ELF-1 (cell line): ENCODE measurements at regions not wholly inside any gene's neighbourhood (a gene's known extent, or its start where the extent isn't known, plus 50 kb on each side); places are given as distances from the start of the nearest gene placed in this dataset.
"Not testable (repeated sequence)": the region's sequence is repeated elsewhere in the genome, so short reads cannot be mapped to it uniquely, and the experiment has no call there.

Experiments used
- DNase-seq: peaks from one replicate; pipeline ENCODE4 v3.0.0-alpha.2; 2016; ENCODE audit warnings: low read depth, low spot score

DNA sequence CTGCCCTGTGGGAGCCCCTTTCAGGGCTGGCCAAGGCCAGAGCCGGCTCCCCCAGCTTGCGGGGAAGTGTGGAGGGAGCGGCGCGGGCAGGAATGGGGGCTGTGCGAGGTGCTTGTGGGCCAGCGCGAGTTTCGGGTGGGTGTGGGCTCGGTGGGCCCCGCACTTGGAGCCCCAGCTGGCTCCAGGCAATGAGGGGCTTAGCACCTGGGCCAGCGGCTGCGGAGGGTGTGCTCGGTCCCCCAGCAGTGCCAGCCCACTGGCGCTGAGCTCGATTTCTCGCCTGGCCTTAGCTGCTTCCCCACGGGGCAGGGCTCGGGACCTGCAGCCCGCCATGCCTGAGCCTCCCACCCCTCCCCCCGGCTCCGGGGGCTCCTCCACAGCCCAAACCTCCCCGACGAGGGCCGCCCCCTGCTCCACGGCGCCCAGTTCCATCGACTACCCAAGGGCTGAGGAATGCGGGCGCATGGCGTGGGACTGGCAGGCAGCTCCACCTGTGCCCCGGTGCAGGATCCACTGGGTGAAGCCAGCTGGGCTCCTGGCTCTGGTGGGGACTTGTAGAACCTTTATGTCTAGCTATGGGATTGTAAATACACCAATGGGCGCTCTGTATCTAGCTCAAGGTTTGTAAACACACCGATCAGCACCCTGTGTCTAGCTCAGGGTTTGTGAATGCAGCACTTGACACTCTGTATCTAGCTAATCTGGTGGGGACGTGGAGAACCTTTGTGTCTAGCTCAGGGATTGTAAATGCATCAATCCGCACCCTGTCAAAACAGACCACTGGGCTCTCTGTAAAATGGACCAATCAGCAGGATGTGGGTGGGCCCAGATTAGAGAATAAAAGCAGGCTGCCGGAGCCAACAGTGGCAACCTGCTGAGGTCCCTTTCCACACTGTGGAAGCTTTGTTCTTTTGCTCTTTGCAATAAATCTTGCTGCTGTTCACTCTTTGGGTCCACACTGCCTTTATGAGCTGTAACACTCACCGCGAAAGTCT is 1379.1 kb downstream of the RAPGEF2 start:
- DNase-seq: not testable (repeated sequence)

DNA sequence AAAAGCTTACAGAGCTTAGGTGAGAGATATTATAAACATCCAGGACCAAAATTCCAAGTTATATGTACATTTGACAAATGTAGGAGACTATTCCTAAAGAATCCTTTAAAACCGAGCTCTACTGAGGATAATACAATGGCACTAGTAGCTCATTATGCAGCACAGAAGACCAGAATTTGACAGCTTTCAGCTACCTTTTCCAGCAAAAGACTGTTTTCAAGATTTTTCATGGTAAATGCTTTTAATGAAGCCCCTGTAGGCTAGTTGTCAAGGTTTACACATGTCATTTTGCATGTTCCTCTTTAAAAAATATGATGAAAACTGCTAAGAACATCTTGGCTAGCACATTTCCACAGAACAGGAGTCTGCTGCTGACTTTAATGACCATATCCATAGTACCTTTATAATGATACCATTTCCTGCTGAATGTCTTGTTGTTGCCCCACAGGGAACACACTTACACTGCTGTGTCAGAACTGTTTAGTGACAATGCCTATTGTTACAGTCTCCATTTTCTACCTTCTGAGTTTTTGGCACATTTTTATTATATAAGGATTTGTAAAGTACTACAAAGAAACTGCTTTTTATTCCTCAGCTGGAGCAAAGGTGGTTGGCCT is 1382.3 kb downstream of the RAPGEF2 start:
- no peak for DNase-seq

DNA sequence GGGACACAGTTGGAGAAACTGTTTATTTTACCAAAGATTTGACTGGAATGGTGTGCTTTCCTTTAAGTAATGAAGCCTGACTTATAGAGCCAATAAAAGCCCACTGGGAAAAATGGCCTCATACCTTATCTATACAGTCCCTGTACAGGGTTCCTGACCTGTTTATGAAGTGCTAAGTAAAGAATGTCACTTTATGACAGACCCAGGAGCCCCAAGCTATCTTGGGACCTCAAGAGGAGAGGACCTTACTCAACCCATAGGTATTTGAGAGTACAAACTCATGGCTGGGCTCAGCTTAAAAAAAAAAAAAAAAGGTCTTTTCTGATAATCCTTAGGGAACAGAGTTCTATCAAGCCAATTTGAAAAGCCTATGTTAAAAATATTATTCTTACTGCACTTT is 1389.3 kb downstream of the RAPGEF2 start:
- no peak for DNase-seq

DNA sequence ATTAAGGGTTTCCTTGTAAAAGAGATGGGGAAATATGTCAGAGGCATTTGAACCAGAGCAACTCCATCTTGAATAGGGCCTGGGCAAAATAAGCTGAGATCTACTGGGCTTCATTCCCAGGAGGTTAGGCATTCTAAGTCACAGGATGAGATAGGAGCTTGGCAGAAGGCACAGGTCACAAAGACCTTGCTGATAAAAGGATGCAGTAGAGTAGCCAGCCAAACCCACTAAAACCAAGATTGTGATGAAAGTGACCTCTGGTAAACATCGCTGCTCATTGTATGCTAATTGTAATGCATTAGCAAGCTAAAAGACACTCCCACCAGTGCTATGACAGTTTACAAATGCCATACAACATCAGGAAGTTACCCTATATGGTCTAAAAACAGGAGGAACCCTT is 1390.3 kb downstream of the RAPGEF2 start:
- no peak for DNase-seq

DNA sequence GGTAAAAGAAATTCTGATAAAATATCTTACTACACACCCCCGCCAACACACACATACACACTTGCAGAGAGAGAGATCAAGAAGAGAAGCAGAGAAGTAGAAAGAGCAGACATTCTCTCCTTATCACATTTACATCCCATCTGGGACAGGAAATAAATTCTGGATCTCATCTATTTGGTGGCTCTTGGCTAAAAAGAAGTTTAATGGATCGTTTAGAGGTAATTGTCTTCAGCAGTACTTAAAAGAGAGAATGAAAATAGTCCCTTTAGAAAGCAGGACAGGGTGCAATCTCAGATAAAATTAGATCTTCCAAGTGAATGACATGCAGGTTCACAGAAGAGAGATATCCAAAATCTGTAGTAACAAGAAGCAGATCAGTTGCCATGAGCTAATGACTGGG is 1392.5 kb downstream of the RAPGEF2 start:
- DNase-seq: no peak

DNA sequence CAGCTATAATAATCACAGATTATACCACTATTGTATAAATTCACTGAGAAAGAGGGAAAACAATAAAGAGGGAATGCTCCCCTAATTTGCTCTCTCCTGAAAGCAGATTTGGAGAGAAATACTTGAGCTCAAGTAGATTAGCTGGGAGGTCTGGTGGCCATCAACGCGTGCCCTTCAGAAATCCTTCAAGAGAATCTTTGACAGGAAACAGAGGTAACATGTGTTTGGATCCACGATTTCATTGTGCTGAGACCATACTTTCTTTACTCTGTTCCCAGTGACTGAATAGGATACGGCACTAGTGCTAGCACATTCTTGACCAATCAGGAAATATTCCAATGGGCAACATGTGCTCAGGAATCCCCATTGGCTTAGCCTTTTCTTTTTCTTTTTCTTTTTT is 1395.3 kb downstream of the RAPGEF2 start:
- DNase-seq: no peak

DNA sequence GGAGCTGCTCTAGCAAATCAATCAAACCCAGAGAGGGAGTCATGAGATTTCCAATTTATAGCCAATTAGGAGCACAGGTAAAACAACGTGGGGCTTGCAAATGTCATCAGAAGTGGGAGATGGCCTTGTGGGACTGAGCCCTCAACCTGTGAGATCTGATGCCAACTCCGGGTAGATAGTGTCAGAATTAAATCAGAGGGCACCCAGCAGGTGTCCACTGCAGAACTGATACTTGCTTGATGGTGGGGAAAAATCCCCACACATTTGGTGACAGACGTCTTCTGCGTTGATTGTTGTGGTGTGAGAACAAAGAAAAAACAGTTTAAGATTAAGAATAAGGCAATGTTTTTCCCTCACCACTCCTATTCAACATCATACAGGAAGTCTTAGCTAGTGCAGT is 1402.8 kb downstream of the RAPGEF2 start:
- no peak for DNase-seq

DNA sequence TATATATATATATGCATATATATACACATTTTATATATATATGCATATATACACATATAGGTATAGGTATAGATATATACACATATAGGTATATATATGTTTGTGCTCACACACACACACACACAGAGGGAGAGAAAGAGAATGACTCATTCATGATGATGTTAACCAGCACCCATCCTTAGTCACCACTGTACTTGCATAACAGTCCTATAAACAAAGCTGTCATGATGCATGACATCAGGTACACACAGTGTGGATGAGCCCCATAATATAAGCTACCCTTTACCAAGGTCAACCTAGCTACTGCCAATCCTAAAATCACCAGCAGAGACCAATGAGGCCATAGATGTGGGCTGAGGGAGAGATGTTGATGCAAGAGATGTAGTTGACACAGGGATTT is 1408.0 kb downstream of the RAPGEF2 start:
- DNase-seq: no peak

DNA sequence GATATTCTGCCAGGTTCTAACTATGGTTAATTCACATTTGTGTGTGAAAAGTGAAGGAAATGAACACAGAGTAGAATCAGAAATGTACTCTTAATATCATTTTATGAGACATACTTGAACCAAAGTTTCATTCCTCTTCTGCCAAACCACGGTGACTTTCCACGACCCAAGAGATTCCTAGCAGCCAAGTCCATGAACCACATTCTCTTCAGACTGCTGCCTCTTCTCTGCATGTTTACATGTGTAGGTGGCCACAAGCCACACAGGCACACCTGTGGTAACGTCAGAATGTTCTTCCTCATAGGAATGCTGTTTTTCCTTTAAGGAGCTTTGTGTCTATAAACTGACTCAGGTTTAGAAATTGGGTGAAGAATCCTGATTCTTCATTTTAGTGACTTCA is 1411.2 kb downstream of the RAPGEF2 start:
- DNase-seq: no peak

DNA sequence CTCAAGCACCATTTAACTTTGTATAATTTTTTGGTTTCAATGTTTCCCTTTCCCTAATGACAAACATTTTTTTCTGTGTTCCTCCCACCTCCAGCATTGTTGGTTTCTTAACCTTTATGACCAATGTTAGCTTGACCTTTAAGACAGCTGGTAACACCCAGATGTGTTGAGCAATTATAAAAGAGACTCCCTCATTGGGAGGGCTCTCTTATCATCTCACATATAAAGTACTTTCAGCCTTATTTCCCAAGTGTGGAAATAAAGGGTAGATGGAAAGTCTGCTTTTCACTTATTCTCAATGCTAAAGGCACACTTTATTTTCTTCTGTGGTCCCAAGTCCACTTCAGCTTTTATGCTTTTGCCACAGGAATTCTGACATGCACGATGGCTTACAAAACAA is 1420.4 kb downstream of the RAPGEF2 start:
- DNase-seq: no peak

DNA sequence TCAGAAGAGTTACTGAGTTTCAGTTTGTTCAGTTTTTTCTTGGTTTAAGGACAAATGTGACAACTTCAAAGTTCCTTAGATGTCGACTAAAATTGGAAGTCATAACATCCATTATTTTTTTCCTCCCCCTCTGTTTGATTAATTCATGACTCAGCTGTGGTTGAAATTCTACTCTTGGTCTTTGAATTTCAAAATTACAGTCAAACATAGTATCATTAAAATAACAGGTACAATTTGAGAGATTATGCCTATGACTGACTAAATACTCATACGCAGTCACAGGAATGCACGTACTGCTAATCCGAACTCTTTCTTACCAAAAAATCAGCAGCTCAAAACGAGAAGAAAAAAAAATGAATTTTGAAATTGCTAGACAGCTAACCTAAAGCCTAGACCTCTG is 1434.8 kb downstream of the RAPGEF2 start:
- DNase-seq: no peak

DNA sequence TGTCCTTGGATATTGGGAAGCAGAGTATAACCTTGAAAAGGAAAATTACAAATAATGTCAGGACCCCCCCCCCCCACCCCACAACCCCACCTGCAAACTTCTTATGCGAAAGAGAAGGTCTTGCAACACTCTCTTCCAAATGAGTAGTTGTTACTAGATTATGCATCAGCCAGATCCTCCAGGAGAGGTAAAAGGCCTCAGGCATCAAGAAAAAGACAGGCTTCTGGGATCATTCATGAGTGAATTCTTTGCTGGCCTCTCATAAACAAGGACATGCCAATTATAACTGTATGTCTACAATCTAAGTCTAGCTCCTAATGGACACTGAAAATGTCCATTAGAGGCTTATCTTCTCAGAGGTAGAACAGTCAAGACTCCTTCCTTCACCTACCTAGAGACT is 1443.3 kb downstream of the RAPGEF2 start:
- DNase-seq: no peak

DNA sequence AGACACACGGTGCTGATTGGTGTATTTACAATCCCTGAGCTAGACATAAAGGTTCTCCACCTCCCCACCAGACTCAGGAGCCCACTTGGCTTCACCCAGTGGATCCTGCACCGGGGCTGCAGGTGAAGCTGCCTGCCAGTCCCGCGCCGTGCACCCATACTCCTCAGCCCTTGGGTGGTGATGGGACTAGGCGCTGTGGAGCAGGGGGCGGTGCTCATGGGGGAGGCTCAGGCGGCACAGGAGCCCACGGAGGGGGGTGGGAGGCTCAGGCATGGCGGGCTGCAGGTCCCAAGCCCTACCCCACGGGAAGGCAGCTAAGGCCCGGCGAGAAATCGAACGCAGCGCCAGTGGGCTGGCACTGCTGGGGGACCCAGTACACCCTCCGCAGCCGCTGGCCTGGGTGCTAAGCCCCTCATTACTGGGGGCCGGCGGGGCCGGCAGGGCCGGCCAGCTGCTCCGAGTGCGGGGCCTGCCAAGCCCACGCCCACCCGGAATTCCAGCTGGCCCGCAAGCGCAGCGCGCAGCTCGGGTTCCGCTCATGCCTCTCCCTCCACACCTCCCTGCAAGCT is 1447.2 kb downstream of the RAPGEF2 start:
- DNase-seq: not testable (repeated sequence)

DNA sequence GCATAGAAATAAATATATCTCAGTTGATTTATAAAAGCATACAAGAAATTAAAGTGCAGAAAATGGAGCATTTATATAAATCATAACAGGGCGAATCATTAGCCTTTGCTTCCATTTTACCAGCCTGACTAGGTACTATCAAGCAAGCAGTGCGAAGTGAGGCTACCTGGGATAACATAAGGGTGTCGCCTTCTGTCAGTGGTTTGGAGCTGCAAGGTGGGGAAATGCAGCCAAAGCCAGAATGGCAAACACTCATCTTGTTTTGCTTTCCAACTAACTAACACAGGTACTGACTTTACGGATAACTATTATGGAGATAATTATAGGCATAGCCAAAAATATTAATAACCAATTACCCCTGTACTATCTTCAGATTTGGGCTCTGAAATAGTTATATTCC is 1459.8 kb downstream of the RAPGEF2 start:
- no peak for DNase-seq

DNA sequence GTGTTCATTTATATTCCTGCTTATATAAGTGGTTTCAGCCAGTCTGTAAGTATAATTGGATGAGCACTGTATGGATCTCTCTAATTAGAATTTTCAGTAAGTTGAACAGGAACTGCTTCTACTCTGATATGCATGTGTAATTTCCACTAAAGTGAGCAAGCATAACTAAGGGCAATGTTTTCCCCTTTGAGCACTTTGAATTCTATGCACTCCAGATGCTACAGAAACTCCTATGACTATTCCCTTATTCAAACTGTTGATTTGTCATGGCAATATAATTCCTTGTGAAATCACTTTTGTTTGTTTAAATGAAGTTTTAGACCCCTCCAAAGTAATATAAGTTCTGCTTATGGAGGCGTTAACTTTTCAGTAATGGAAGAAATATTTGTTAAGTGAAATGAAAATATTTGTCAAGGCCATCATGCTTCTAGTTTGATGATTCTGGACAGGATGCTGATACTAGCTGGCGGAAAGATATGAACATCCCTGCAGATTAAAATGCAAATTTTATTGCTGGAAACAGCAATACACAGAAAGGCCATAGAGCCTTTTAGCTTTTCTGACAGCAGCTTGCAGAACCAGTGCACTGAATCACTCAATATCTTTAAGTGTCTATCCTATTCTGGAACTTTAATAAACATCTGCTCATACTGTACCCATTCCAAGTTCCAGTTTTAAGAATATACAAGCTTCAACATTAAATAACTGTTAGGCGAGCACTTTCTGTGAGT is 1460.8 kb downstream of the RAPGEF2 start:
- no peak for DNase-seq

DNA sequence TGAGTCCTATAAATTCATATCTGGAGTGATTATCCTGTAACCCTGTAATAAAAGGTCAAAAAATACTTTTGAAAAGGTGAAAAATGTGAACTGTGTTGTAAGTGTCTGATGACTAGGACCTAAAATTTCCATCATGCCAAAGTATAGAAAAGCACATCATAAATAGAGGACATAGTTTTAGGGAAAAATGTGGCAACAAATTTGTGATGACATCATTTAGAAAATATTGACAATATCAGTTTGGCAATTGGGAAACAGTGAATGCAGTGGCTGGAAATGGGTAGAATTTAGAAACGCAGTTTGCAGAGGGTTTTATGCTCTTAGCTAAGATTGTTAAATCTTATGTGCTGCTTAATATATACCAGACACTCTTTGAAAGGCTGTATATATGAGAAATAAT is 1464.8 kb downstream of the RAPGEF2 start:
- DNase-seq: no peak

DNA sequence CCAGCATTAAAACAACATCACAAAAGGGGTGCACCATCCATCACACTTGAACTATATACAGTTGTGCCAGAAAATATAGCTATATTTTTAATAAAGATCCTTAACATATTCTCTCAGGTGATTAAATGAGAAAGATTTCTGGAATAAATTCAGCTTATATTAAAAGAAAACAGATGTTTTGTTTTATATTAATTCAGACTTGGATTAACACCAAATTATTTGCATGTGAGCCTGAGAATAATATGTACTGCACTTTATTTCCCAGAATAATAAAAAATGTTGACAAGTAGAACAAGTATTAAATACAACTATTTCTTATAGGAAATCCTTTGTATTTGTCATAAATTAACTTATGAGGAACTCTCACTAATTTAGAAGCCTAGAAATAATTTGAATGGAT is 1467.4 kb downstream of the RAPGEF2 start:
- no peak for DNase-seq

DNA sequence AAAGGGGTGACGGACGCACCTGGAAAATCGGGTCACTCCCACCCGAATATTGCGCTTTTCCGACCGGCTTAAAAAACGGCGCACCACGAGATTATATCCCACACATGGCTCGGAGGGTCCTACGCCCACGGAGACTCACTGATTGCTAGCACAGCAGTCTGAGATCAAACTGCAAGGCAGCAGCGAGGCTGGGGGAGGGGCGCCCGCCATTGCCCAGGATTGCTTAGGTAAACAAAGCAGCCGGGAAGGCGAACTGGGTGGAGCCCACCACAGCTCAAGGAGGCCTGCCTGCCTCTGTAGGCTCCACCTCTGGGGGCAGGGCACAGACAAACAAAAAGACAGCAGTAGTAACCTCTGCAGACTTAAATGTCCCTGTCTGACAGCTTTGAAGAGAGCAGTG is 1471.4 kb downstream of the RAPGEF2 start:
- DNase-seq: not testable (repeated sequence)

DNA sequence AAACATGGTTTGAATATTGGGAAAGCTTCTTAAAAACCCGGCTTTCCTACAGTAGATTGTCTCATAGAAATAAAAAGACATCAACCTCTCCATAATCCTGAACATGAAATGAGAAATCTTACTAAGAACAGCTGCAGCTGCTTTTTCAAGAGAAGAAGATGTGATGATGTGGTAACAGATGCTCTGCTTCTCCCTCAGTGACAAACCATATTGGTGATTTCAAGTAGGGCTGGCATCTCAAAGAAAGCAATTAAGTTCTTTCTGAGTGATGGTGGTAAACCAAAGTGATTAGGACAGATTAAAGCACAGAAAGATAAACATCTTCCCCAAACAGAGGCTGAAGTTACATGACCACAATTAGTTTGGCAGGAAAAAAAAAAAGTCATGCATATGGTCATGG is 1477.7 kb downstream of the RAPGEF2 start:
- DNase-seq: no peak

DNA sequence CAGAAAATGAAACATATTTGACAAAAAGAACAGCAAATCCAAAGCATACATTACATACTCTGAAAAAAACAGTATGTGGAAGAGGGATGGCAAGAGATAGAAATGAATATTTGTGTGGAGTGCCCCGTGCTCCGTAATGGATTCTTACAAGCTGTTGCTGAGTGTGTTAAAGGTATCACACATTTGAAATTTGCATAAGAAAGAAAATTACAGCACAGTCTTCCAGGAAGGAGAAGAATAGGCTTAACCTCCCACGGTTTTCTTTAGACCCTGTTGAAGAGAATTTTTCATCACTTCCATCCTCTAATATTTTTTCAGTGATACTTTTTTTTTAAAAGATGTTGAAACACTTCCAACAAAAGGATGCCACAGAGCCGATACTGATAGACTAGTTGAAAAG is 1489.4 kb downstream of the RAPGEF2 start:
- no peak for DNase-seq

DNA sequence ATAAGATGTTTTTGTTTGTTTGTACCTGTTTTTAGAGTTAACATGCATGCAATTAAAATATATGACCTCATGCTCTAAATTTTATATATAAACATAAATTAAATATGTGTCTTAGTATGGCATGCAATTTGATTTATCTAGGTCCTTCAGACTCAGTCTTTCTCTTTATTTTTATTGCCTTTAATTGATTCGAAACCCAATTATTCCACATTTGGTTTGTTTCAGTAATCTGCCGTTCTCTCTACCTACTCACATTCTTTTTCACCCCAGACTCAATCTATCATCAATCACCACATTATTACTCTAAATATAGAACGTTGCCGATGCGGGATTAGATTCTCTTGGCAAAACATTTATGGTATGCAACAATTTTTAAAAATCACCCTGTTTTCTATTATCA is 1492.8 kb downstream of the RAPGEF2 start:
- DNase-seq: no peak

DNA sequence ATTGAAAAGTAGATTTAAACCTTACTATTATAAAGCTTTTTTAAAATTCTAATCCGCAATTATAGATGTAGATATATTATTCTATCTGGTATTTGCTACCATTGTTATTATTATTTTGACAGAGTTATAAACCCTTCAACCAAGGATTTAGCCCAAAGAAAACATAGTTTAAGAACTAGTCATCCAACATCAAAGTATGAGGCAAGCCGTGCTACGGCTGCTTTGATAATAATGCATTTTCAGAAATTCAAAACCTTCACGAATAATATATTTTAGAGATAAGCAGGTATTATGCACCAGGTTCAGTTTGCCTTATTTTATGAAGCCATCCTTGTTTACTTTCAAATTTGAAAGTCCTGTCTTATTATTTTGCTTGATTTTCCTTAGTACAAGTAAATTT is 1501.7 kb downstream of the RAPGEF2 start:
- DNase-seq: no peak
